H1 (cell line): ENCODE measurements at regions not wholly inside any gene's neighbourhood (a gene's known extent, or its start where the extent isn't known, plus 50 kb on each side); places are given as distances from the start of the nearest gene placed in this dataset.

Experiments
- CTCF ChIA-PET: fragments of 300-600 bp; sonication (Branson Sonifier 250); formaldehyde crosslinking; loops from one replicate; lab custom pipeline; 2021; ENCODE audit not compliant: partially characterized antibody; lab: Charles Lee
- POLR2A ChIA-PET: fragments of 300-600 bp; sonication (Branson Sonifier 250); formaldehyde crosslinking; loops from one replicate; lab custom pipeline; 2021; ENCODE audit warnings: inconsistent platforms; ENCODE audit not compliant: partially characterized antibody; lab: Charles Lee
- DNase-seq, 2 experiments: peaks; one replicate each; pipeline versions ENCODE4 v3.0.0 to v3.0.0-alpha.2; 2010 to 2022; ENCODE audit warnings: low spot score in 2 of 2, low read depth in 1 of 2, mixed read lengths in 1 of 2
- FAIRE-seq: peaks from 2 replicates; lab custom pipeline; 2011; peaks lifted over from hg19 to GRCh38; lab: Jason Lieb, UNC
- H2AFZ ChIP-seq: 2 replicates; pipeline ENCODE4 v1.8.1; 2012; ENCODE audit warnings: low read length, inconsistent platforms
- H2AK5ac ChIP-seq: 2 replicates; pipeline ENCODE4 v1.6.1; 2013; ENCODE audit warnings: low read depth, low read length
- H2BK120ac ChIP-seq: replicated peaks from 2 replicates; pipeline ENCODE3; 2013; ENCODE audit warnings: low read depth, low read length, inconsistent platforms
- H2BK12ac ChIP-seq: 2 replicates; pipeline ENCODE4 v1.6.1; 2013; ENCODE audit warnings: low read depth, low read length
- H2BK15ac ChIP-seq: 2 replicates; pipeline ENCODE4 v1.6.1; 2013; ENCODE audit warnings: low read length
- H2BK20ac ChIP-seq: 2 replicates; pipeline ENCODE4 v1.6.1; 2013; ENCODE audit warnings: low read length
- H2BK5ac ChIP-seq: 2 replicates; pipeline ENCODE4 v1.6.1; 2013; ENCODE audit warnings: low read depth, low read length
- H3K14ac ChIP-seq: 2 replicates; pipeline ENCODE4 v1.6.1; 2013; ENCODE audit warnings: inconsistent platforms; ENCODE audit not compliant: insufficient read length
- H3K18ac ChIP-seq: 2 replicates; pipeline ENCODE4 v1.6.1; 2013; ENCODE audit warnings: low read length; ENCODE audit errors: extremely low read depth
- H3K23ac ChIP-seq: 2 replicates; pipeline ENCODE4 v1.6.1; 2013; ENCODE audit warnings: inconsistent platforms; ENCODE audit not compliant: insufficient read length
- H3K23me2 ChIP-seq: 2 replicates; pipeline ENCODE4 v1.6.1; 2013; ENCODE audit warnings: low read depth, low read length
- H3K27ac ChIP-seq: 2 replicates; pipeline ENCODE4 v1.6.1; 2011; ENCODE audit warnings: low read depth, low read length, inconsistent platforms
- H3K27me3 ChIP-seq, 4 experiments: replicated peaks in 1 of 4; 1 replicate in 1 of 4; 2 replicates in 3 of 4; pipeline versions ENCODE4 v1.6.1 to v1.8.1; 2011 to 2013; ENCODE audit warnings: low read length in 3 of 4, mild to moderate bottlenecking in 3 of 4, inconsistent platforms in 2 of 4, mixed read lengths in 2 of 4, moderate library complexity in 1 of 4; ENCODE audit not compliant: control insufficient read depth in 3 of 4, insufficient read depth in 3 of 4; ENCODE audit errors: extremely low read depth in 1 of 4
- H3K36me3 ChIP-seq, 4 experiments: 2 replicates each; pipeline versions ENCODE4 v1.6.1 to v1.8.1; 2011 to 2013; ENCODE audit warnings: mild to moderate bottlenecking in 4 of 4, low read length in 3 of 4, moderate library complexity in 2 of 4, control low read depth in 1 of 4, inconsistent platforms in 1 of 4; ENCODE audit not compliant: insufficient read depth in 4 of 4, control insufficient read depth in 2 of 4
- H3K4ac ChIP-seq: replicated peaks from 2 replicates; pipeline ENCODE3; 2013; ENCODE audit warnings: low read length, low read depth, mixed read lengths, inconsistent platforms; ENCODE audit not compliant: insufficient read length
- H3K4me1 ChIP-seq, 4 experiments: replicated peaks in 1 of 4; 1 replicate in 1 of 4; 2 replicates in 3 of 4; pipeline versions ENCODE4 v1.6.1 to v1.8.1; 2011 to 2013; ENCODE audit warnings: low read length in 3 of 4, inconsistent platforms in 2 of 4, mixed read lengths in 1 of 4; ENCODE audit not compliant: insufficient read depth in 4 of 4, control insufficient read depth in 3 of 4
- H3K4me2 ChIP-seq, 2 experiments: 2 replicates each; pipeline versions ENCODE4 v1.6.1 to v1.8.1; 2011 to 2013; ENCODE audit warnings: low read depth in 2 of 2, low read length in 2 of 2, control low read depth in 1 of 2, inconsistent platforms in 1 of 2, mild to moderate bottlenecking in 1 of 2; ENCODE audit not compliant: insufficient read depth in 1 of 2
- H3K4me3 ChIP-seq, 4 experiments: fragments of 200-600, 300-600 bp in 1 of 4; sonication (generic), shearing (Covaris generic), sonication (Bioruptor Twin) in 1 of 4; 2 replicates each; pipeline versions ENCODE4 v1.5.1 to v1.8.1; 2011 to 2016; ENCODE audit warnings: low read length in 4 of 4, low read depth in 3 of 4, control low read depth in 2 of 4, inconsistent platforms in 2 of 4, mild to moderate bottlenecking in 2 of 4, mixed read lengths in 1 of 4, moderate library complexity in 1 of 4; ENCODE audit not compliant: insufficient read depth in 2 of 4; ENCODE audit errors: extremely low read depth in 1 of 4
- H3K56ac ChIP-seq: replicated peaks from 2 replicates; pipeline ENCODE3; 2013; ENCODE audit warnings: low read depth, mild to moderate bottlenecking, mixed read lengths, low read length, inconsistent platforms; ENCODE audit not compliant: insufficient read length
- H3K79me1 ChIP-seq: 2 replicates; pipeline ENCODE4 v1.6.1; 2013; ENCODE audit warnings: low read depth, low read length, control low read depth
- H3K79me2 ChIP-seq, 2 experiments: 2 replicates each; pipeline versions ENCODE4 v1.6.1 to v1.8.1; 2012 to 2013; ENCODE audit warnings: low read length in 2 of 2, mild to moderate bottlenecking in 2 of 2, inconsistent platforms in 1 of 2; ENCODE audit not compliant: insufficient read depth in 2 of 2, control insufficient read depth in 1 of 2
- H3K9ac ChIP-seq, 4 experiments: replicated peaks in 1 of 4; 1 replicate in 1 of 4; 2 replicates in 3 of 4; pipeline versions ENCODE4 v1.6.1 to v1.8.1; 2011 to 2013; ENCODE audit warnings: low read depth in 3 of 4, low read length in 3 of 4, control low read depth in 2 of 4, mild to moderate bottlenecking in 2 of 4, moderate library complexity in 2 of 4, inconsistent platforms in 1 of 4; ENCODE audit errors: extremely low read depth in 1 of 4
- H3K9me3 ChIP-seq, 2 experiments: 2 replicates each; pipeline versions ENCODE4 v1.6.1 to v1.8.1; 2012 to 2013; ENCODE audit warnings: mild to moderate bottlenecking in 2 of 2, moderate library complexity in 2 of 2, control low read depth in 1 of 2, inconsistent platforms in 1 of 2, low read depth in 1 of 2, low read length in 1 of 2, mixed read lengths in 1 of 2; ENCODE audit not compliant: insufficient read depth in 2 of 2
- H4K20me1 ChIP-seq, 2 experiments: replicated peaks in 1 of 2; 2 replicates each; pipeline versions ENCODE3 to v1.8.1; 2011 to 2013; ENCODE audit warnings: inconsistent platforms in 2 of 2, low read length in 2 of 2, mild to moderate bottlenecking in 1 of 2; ENCODE audit not compliant: insufficient read depth in 2 of 2, control insufficient read depth in 1 of 2
- H4K5ac ChIP-seq: 2 replicates; pipeline ENCODE4 v1.6.1; 2013; ENCODE audit warnings: low read length, low read depth, mixed read lengths, inconsistent platforms; ENCODE audit not compliant: insufficient read length
- H4K8ac ChIP-seq: 2 replicates; pipeline ENCODE4 v1.8.0; 2013; ENCODE audit warnings: mild to moderate bottlenecking, moderate library complexity, low read length, inconsistent platforms; ENCODE audit not compliant: insufficient read depth; ENCODE audit errors: extremely low read depth
- H4K91ac ChIP-seq: replicated peaks from 2 replicates; pipeline ENCODE3; 2013; ENCODE audit warnings: low read length, mixed read lengths, inconsistent platforms; ENCODE audit not compliant: insufficient read length
- CTCF ChIP-seq, 3 experiments: IDR thresholded peaks; 1 replicate in 2 of 3; 2 replicates in 1 of 3; pipeline versions ENCODE4 v1.5.1 to v1.6.1; 2011; ENCODE audit warnings: low read length in 3 of 3, mild to moderate bottlenecking in 3 of 3, inconsistent platforms in 2 of 3, low read depth in 1 of 3, moderate library complexity in 1 of 3; ENCODE audit not compliant: insufficient read depth in 1 of 3; ENCODE audit errors: control extremely low read depth in 1 of 3
- E2F6 ChIP-seq: IDR thresholded peaks from 2 replicates; pipeline ENCODE4 v1.6.1; 2012; ENCODE audit warnings: inconsistent platforms
- GABPA ChIP-seq: IDR thresholded peaks from 2 replicates; pipeline ENCODE4 v1.6.1; 2011; ENCODE audit warnings: mild to moderate bottlenecking, low read length, moderate library complexity, borderline replicate concordance; ENCODE audit not compliant: insufficient read depth
- KDM4A ChIP-seq: IDR thresholded peaks from one replicate; pipeline ENCODE4 v1.7.1; 2012; ENCODE audit warnings: low read depth, mild to moderate bottlenecking, moderate library complexity, low read length, inconsistent platforms; ENCODE audit not compliant: severe bottlenecking
- MAFK ChIP-seq: IDR thresholded peaks from 2 replicates; pipeline ENCODE4 v1.6.1; 2012; ENCODE audit warnings: low read depth, mild to moderate bottlenecking, improper control_type of control experiment, low read length
- RFX5 ChIP-seq: IDR thresholded peaks from 2 replicates; pipeline ENCODE4 v1.6.1; 2011; ENCODE audit warnings: low read depth, low read length, improper control_type of control experiment, borderline replicate concordance
- WGBS, 2 experiments: shearing (Covaris generic) in 1 of 2; methylation state at CpG; one replicate each; pipeline versions ENCODE4 v1.1.6 to v1.1.7; 2013 to 2015; ENCODE audit warnings: low lambda C conversion rate in 2 of 2, mixed read lengths in 2 of 2, inconsistent platforms in 1 of 2, low coverage in 1 of 2, missing lambda C conversion rate in 1 of 2; ENCODE audit not compliant: insufficient replicate concordance in 2 of 2, insufficient coverage in 1 of 2, insufficient read length in 1 of 2; ENCODE audit errors: extremely low coverage in 1 of 2, missing lambda C conversion rate in 1 of 2; 5-methylcytosine and 5-hydroxymethylcytosine counted together

DNA sequence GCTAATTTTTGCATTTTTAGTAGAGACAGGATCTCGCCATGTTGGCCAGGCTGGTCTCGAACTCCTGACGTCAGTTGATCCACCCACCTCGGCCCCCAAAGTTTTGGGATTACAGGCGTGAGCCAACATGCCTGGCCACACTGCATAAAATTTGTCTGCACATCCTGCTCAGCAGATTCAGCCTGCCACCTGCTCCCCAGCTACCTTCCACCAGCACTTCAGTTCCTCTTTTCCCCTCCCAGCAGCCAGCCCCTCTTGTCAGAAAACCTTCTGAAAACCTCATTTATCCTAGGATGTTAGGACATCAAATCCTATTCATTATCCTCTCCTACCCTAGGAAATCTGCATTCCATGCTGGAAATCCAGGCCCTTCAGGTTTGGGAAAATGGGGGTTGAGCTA, 78.2 kb upstream of the CALM2 start:
- no peaks in the 10 kb centered on the region for H3K79me2 ChIP-seq
- no peak overlapping the region for H2BK5ac ChIP-seq
- ChIA-PET CTCF (interaction anchor here (0.9 to 2.3 kb wide), 8 partner anchors 9 to 69 kb away, joined by 3 to 10 read pairs (median 6); no protein-coding TSS in a partner anchor), POLR2A (interaction anchor here (0.9 to 1.6 kb wide), 4 partner anchors 20 to 82 kb away, joined by 3 to 6 read pairs (median 4); no protein-coding TSS in a partner anchor)
- no peak overlapping the region for H2AFZ ChIP-seq
- FAIRE-seq (no peak), DNase-seq (no peak)
- no peak overlapping the region for H3K56ac ChIP-seq
- no peak overlapping the region for H3K27ac ChIP-seq
- H3K4me2 ChIP-seq = no peak overlapping the region
- H3K4me1 ChIP-seq = peaks cover 6 to 7% (median 6%) of the 10 kb centered on the region in 4 experiments
- H3K4ac ChIP-seq = no peak overlapping the region
- no peak overlapping the region for H3K9ac ChIP-seq
- no peak overlapping the region for H3K18ac ChIP-seq
- H3K79me1 ChIP-seq = no peaks in the 10 kb centered on the region
- no peak overlapping the region for H3K23ac ChIP-seq
- H4K91ac ChIP-seq = no peak overlapping the region
- H4K20me1 ChIP-seq = no peaks in the 10 kb centered on the region
- no peak overlapping the region for H4K5ac ChIP-seq
- H4K8ac ChIP-seq = no peak overlapping the region
- no peak overlapping the region for H2BK20ac ChIP-seq
- no peak overlapping the region for H2AK5ac ChIP-seq
- no peak overlapping the region for H3K14ac ChIP-seq
- H2BK12ac ChIP-seq = no peak overlapping the region
- H3K9me3 ChIP-seq = no peaks in the 10 kb centered on the region
- H3K27me3 ChIP-seq = no peaks in the 10 kb centered on the region
- TF ChIP-seq GABPA (no peak), KDM4A (no peak), RFX5 (no peak), MAFK (no peak), E2F6 (no peak), CTCF (IDR thresholded peaks at IDR 0.05; ENCODE audit: control extremely low read depth in 1 of 3, insufficient read depth in 1 of 3, low read depth in 1 of 3, low read length in 3 of 3) (no peak)
- no peaks in the 10 kb centered on the region for H3K23me2 ChIP-seq
- no peak overlapping the region for H2BK120ac ChIP-seq
- no peaks in the 10 kb centered on the region for H3K36me3 ChIP-seq
- H2BK15ac ChIP-seq = no peak overlapping the region
- no peak overlapping the region for H3K4me3 ChIP-seq
- WGBS, 2 experiments = 89% methylated on average over 5 of the region's 5 CpGs; no CpG with 5 or more reads in 1 of the 2 experiments
